ENCODE measurements at regions not wholly inside any gene's neighbourhood (a gene's known extent, or its start where the extent isn't known, plus 50 kb on each side); places are given as distances from the start of the nearest gene placed in this dataset.

- no peaks in the 10 kb centered on the region for H3K4me1 ChIP-seq (ENCODE audit: insufficient read depth)
- H3K27ac ChIP-seq (ENCODE audit: low read depth): no peak overlapping the region
- no peak for DNase-seq (ENCODE audit: extremely low spot score)
- H3K36me3 ChIP-seq (ENCODE audit: insufficient read depth): no peaks in the 10 kb centered on the region
- WGBS: 96% methylated on average over 3 of the region's 3 CpGs
- no peak overlapping the region for H3K4me3 ChIP-seq (ENCODE audit: low read depth, low read length)
These were observed 427.7 kb upstream of the SULF2 start for GRCh38 chr20:48212806-48213509.

- Histone ChIP-seq H3K27ac (ENCODE audit: low read depth) (no peak overlapping the region), H3K4me3 (ENCODE audit: low read depth, low read length) (no peak overlapping the region), H3K36me3 (ENCODE audit: insufficient read depth) (no peaks in the 10 kb centered on the region), H3K4me1 (ENCODE audit: insufficient read depth) (no peaks in the 10 kb centered on the region)
- DNase-seq (ENCODE audit: extremely low spot score): no peak
- WGBS: 93% methylated on average over 5 of the region's 5 CpGs
These were observed 426.6 kb upstream of the SULF2 start for GRCh38 chr20:48211847-48212246.

- DNase-seq (ENCODE audit: extremely low spot score): no peak
- H3K4me1 ChIP-seq (ENCODE audit: insufficient read depth): no peaks in the 10 kb centered on the region
- WGBS: 54% methylated on average over 3 of the region's 3 CpGs
- no peaks in the 10 kb centered on the region for H3K36me3 ChIP-seq (ENCODE audit: insufficient read depth)
- no peak overlapping the region for H3K4me3 ChIP-seq (ENCODE audit: low read depth, low read length)
- H3K27ac ChIP-seq (ENCODE audit: low read depth): no peak overlapping the region
These were observed 426.0 kb upstream of the SULF2 start for GRCh38 chr20:48211238-48211637.

- no peak overlapping the region for H3K27ac ChIP-seq (ENCODE audit: low read depth)
- H3K36me3 ChIP-seq (ENCODE audit: insufficient read depth): no peaks in the 10 kb centered on the region
- H3K4me3 ChIP-seq (ENCODE audit: low read depth, low read length): no peak overlapping the region
- H3K4me1 ChIP-seq (ENCODE audit: insufficient read depth): no peaks in the 10 kb centered on the region
- no peak for DNase-seq (ENCODE audit: extremely low spot score)
- 84% methylated on average over 27 of the region's 27 CpGs for WGBS
These were observed 425.1 kb upstream of the SULF2 start for GRCh38 chr20:48210111-48211027.

- WGBS: 26% methylated on average over 5 of the region's 5 CpGs
- DNase-seq (ENCODE audit: extremely low spot score): no peak
- Histone ChIP-seq H3K4me1 (ENCODE audit: insufficient read depth) (no peaks in the 10 kb centered on the region), H3K36me3 (ENCODE audit: insufficient read depth) (no peaks in the 10 kb centered on the region), H3K27ac (ENCODE audit: low read depth) (no peak overlapping the region), H3K4me3 (ENCODE audit: low read depth, low read length) (no peak overlapping the region)
These were observed 423.8 kb upstream of the SULF2 start for GRCh38 chr20:48209102-48209501.

- 96% methylated on average over 10 of the region's 10 CpGs for WGBS
- no peak overlapping the region for H3K27ac ChIP-seq (ENCODE audit: low read depth)
- no peak overlapping the region for H3K4me3 ChIP-seq (ENCODE audit: low read depth, low read length)
These were observed 422.9 kb upstream of the SULF2 start for GRCh38 chr20:48208176-48208575.

GRCh38 chr20:48207505-48207904 is 422.2 kb upstream of the SULF2 start:
- no peak for DNase-seq (ENCODE audit: extremely low spot score)
- Histone ChIP-seq H3K4me1 (ENCODE audit: insufficient read depth) (no peaks in the 10 kb centered on the region), H3K27ac (ENCODE audit: low read depth) (no peak overlapping the region), H3K4me3 (ENCODE audit: low read depth, low read length) (no peak overlapping the region), H3K36me3 (ENCODE audit: insufficient read depth) (no peaks in the 10 kb centered on the region)
- 95% methylated on average over 4 of the region's 4 CpGs for WGBS

More at GRCh38 chr20:48208176-48208575, 422.9 kb upstream of the SULF2 start:
- no peak for DNase-seq (ENCODE audit: extremely low spot score)
- H3K4me1 ChIP-seq (ENCODE audit: insufficient read depth): no peaks in the 10 kb centered on the region
- H3K36me3 ChIP-seq (ENCODE audit: insufficient read depth): no peaks in the 10 kb centered on the region

- no peak for DNase-seq (ENCODE audit: extremely low spot score)
- no peaks in the 10 kb centered on the region for H3K36me3 ChIP-seq (ENCODE audit: insufficient read depth)
- no peak overlapping the region for H3K4me3 ChIP-seq (ENCODE audit: low read depth, low read length)
- H3K4me1 ChIP-seq (ENCODE audit: insufficient read depth): no peaks in the 10 kb centered on the region
- no peak overlapping the region for H3K27ac ChIP-seq (ENCODE audit: low read depth)
- 83% methylated on average over 7 of the region's 7 CpGs for WGBS
These were observed 420.5 kb upstream of the SULF2 start for GRCh38 chr20:48205786-48206185.

GRCh38 chr20:48205281-48205782 is 420.1 kb upstream of the SULF2 start:
- Histone ChIP-seq H3K27ac (ENCODE audit: low read depth) (no peak overlapping the region), H3K4me1 (ENCODE audit: insufficient read depth) (no peaks in the 10 kb centered on the region), H3K36me3 (ENCODE audit: insufficient read depth) (no peaks in the 10 kb centered on the region), H3K4me3 (ENCODE audit: low read depth, low read length) (no peak overlapping the region)
- DNase-seq (ENCODE audit: extremely low spot score): no peak
- 89% methylated on average over 5 of the region's 5 CpGs for WGBS

- Histone ChIP-seq H3K4me3 (ENCODE audit: low read depth, low read length) (no peak overlapping the region), H3K36me3 (ENCODE audit: insufficient read depth) (no peaks in the 10 kb centered on the region), H3K27ac (ENCODE audit: low read depth) (no peak overlapping the region), H3K4me1 (ENCODE audit: insufficient read depth) (no peaks in the 10 kb centered on the region)
- DNase-seq (ENCODE audit: extremely low spot score): no peak
- 93% methylated on average over 9 of the region's 9 CpGs for WGBS
These were observed 419.2 kb upstream of the SULF2 start for GRCh38 chr20:48204499-48204898.

GRCh38 chr20:48203252-48203651 is 418.0 kb upstream of the SULF2 start:
- no peak for DNase-seq (ENCODE audit: extremely low spot score)

GRCh38 chr20:48202334-48203113 is 417.2 kb upstream of the SULF2 start:
- DNase-seq (ENCODE audit: extremely low spot score): no peak
- Histone ChIP-seq H3K36me3 (ENCODE audit: insufficient read depth) (no peaks in the 10 kb centered on the region), H3K4me1 (ENCODE audit: insufficient read depth) (no peaks in the 10 kb centered on the region), H3K27ac (ENCODE audit: low read depth) (no peak overlapping the region), H3K4me3 (ENCODE audit: low read depth, low read length) (no peak overlapping the region)
- WGBS: 85% methylated on average over 19 of the region's 19 CpGs

More at GRCh38 chr20:48203252-48203651, 418.0 kb upstream of the SULF2 start:
- no peak overlapping the region for H3K27ac ChIP-seq (ENCODE audit: low read depth)
- WGBS: 69% methylated on average over 6 of the region's 6 CpGs
- no peaks in the 10 kb centered on the region for H3K36me3 ChIP-seq (ENCODE audit: insufficient read depth)
- H3K4me3 ChIP-seq (ENCODE audit: low read depth, low read length): no peak overlapping the region
- H3K4me1 ChIP-seq (ENCODE audit: insufficient read depth): no peaks in the 10 kb centered on the region

GRCh38 chr20:48201885-48202284 is 416.6 kb upstream of the SULF2 start:
- DNase-seq (ENCODE audit: extremely low spot score): no peak
- Histone ChIP-seq H3K4me1 (ENCODE audit: insufficient read depth) (no peaks in the 10 kb centered on the region), H3K27ac (ENCODE audit: low read depth) (no peak overlapping the region), H3K36me3 (ENCODE audit: insufficient read depth) (no peaks in the 10 kb centered on the region), H3K4me3 (ENCODE audit: low read depth, low read length) (no peak overlapping the region)
- 86% methylated on average over 5 of the region's 5 CpGs for whole genome bisulfite sequencing
